GOT3 (cell line): ENCODE measurements at regions not wholly inside any gene's neighbourhood (a gene's known extent, or its start where the extent isn't known, plus 50 kb on each side); places are given as distances from the start of the nearest gene placed in this dataset.
"Not testable (repeated sequence)": the region's sequence is repeated elsewhere in the genome, so short reads cannot be mapped to it uniquely, and the experiment has no call there.

Experiments
- DNase-seq: peaks from one replicate; lab custom pipeline; 2025; ENCODE audit warnings: mixed read lengths; lab: John Stamatoyannopoulos, UW

GRCh38 chr10:64023926-64024470, 502.8 kb downstream of the REEP3 start:
- DNase-seq = no peak

- no peak for DNase-seq
Observed at GRCh38 chr10:64033711-64034110, 512.5 kb downstream of the REEP3 start.

- no peak for DNase-seq
Observed at GRCh38 chr10:64036321-64036930, 515.2 kb downstream of the REEP3 start.

GRCh38 chr10:64037071-64037661, 516.0 kb downstream of the REEP3 start:
- DNase-seq = no peak

GRCh38 chr10:64038107-64038506, 516.9 kb downstream of the REEP3 start:
- no peak for DNase-seq

GRCh38 chr10:64039198-64039597, 518.0 kb downstream of the REEP3 start:
- DNase-seq = no peak

GRCh38 chr10:64040781-64041180, 519.6 kb downstream of the REEP3 start:
- DNase-seq = no peak

GRCh38 chr10:64041185-64041988, 520.2 kb downstream of the REEP3 start:
- DNase-seq = peak; percentile 32

GRCh38 chr10:64041989-64042490, 520.8 kb downstream of the REEP3 start:
- no peak for DNase-seq

- DNase-seq = no peak
Observed at GRCh38 chr10:64044098-64044497, 522.9 kb downstream of the REEP3 start.

GRCh38 chr10:64044957-64045632, 523.9 kb downstream of the REEP3 start:
- DNase-seq = not testable (repeated sequence)

GRCh38 chr10:64054392-64054791, 533.2 kb downstream of the REEP3 start:
- no peak for DNase-seq

GRCh38 chr10:64059884-64060283, 538.7 kb downstream of the REEP3 start:
- DNase-seq = no peak

GRCh38 chr10:64060389-64060788, 539.2 kb downstream of the REEP3 start:
- DNase-seq = no peak

GRCh38 chr10:64062793-64063192, 541.6 kb downstream of the REEP3 start:
- DNase-seq = no peak

- no peak for DNase-seq
Observed at GRCh38 chr10:64067009-64067606, 545.9 kb downstream of the REEP3 start.

GRCh38 chr10:64067859-64068258, 546.7 kb downstream of the REEP3 start:
- DNase-seq = no peak

GRCh38 chr10:64070241-64070640, 549.0 kb downstream of the REEP3 start:
- no peak for DNase-seq

GRCh38 chr10:64071218-64071617, 550.0 kb downstream of the REEP3 start:
- no peak for DNase-seq

GRCh38 chr10:64075604-64076003, 554.4 kb downstream of the REEP3 start:
- DNase-seq = no peak

- DNase-seq = no peak
Observed at GRCh38 chr10:64076322-64076940, 555.2 kb downstream of the REEP3 start.
